Activated CD4-positive, alpha-beta T cell treated with anti-CD3 and anti-CD28 coated beads, Interleukin-2, amount 10 ng/mL, durations not matched to agents 7 days and 5 days (primary cell): ENCODE measurements at regions not wholly inside any gene's neighbourhood (a gene's known extent, or its start where the extent isn't known, plus 50 kb on each side); places are given as distances from the start of the nearest gene placed in this dataset.

Source experiments
- CTCF ChIA-PET: fragments of 350-600 bp; sonication (Branson Sonifier 250); formaldehyde crosslinking; loops from one replicate; lab custom pipeline; 2021; ENCODE audit warnings: antibody characterized with exemption; lab: Charles Lee
- POLR2A ChIA-PET: fragments of 350-600 bp; sonication (Branson Sonifier 250); formaldehyde crosslinking; loops from one replicate; lab custom pipeline; 2021; ENCODE audit warnings: antibody characterized with exemption; lab: Charles Lee
- DNase-seq: peaks from one replicate; pipeline ENCODE4 v3.0.0-alpha.2; 2020
- H3K27ac Mint-ChIP-seq: one replicate; pipeline ENCODE4 v1.8.0; 2021; ENCODE audit warnings: mild to moderate bottlenecking, moderate library complexity, mixed read lengths
- H3K27me3 Mint-ChIP-seq: one replicate; pipeline ENCODE4 v1.8.0; 2021; ENCODE audit warnings: mixed read lengths
- H3K36me3 Mint-ChIP-seq: one replicate; pipeline ENCODE4 v1.8.0; 2021; ENCODE audit warnings: low read depth, mixed read lengths
- H3K4me1 Mint-ChIP-seq: one replicate; pipeline ENCODE4 v1.8.0; 2021; ENCODE audit warnings: mixed read lengths
- H3K4me3 Mint-ChIP-seq: one replicate; pipeline ENCODE4 v1.8.0; 2021; ENCODE audit warnings: mild to moderate bottlenecking, moderate library complexity, mixed read lengths
- H3K9me3 Mint-ChIP-seq: one replicate; pipeline ENCODE4 v1.8.0; 2021; ENCODE audit warnings: mixed read lengths

DNA sequence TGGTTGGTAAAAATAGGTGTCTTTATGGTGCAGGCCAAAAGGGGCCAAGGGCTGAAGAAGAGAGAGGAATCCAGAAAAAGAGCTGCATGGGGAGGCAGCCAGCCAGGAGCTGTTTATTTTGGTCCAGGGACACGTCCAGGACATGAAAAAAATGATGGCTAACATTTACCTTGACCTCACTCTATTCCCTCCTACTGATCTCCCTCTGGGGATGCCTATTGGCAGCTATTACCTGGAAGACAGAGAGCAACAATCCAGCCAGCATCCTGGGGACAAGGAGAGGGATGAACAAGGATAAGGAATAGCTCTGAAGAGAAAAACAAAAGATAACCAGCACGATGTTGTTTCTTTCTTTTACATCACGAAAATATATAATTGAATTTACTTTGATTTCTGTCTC, 1599.6 kb downstream of the SLITRK5 start:
- Mint-ChIP-seq H3K4me3 (no peak overlapping the region), H3K4me1 (no peaks in the 10 kb centered on the region), H3K36me3 (no peaks in the 10 kb centered on the region), H3K9me3 (no peaks in the 10 kb centered on the region), H3K27ac (no peak overlapping the region), H3K27me3 (no peaks in the 10 kb centered on the region)
- POLR2A ChIA-PET, result no interaction called here
- CTCF ChIA-PET, result no interaction called here
- no peak for DNase-seq

GRCh38 chr13:89279374-89279773, 1608.2 kb downstream of the SLITRK5 start:
- ChIA-PET POLR2A (no interaction called here), CTCF (no interaction called here)
- no peak for DNase-seq
- peaks cover 4% of the 10 kb centered on the region for H3K9me3 Mint-ChIP-seq
- no peak overlapping the region for H3K4me3 Mint-ChIP-seq
- H3K27ac Mint-ChIP-seq, result no peak overlapping the region
- no peaks in the 10 kb centered on the region for H3K27me3 Mint-ChIP-seq
- no peaks in the 10 kb centered on the region for H3K4me1 Mint-ChIP-seq
- H3K36me3 Mint-ChIP-seq, result no peaks in the 10 kb centered on the region

DNA sequence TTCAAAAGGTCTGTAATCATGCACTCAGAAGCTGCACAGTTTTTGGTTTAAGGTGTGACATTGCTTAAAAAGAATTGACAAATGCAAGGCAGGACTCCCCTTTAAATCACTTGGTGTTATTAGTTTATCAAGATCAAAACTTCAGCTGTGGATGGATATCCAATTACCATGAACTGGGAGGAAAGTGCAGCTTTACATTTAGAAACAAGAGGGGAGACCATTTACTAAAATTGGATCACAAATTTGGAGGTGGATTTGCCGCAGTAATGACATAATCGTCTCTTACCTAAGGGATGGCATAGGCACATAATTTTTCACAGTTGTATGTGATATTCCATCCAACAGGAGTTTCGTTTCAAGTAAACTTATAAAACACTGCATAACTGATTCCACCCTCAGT, 1610.2 kb downstream of the SLITRK5 start:
- POLR2A ChIA-PET, result no interaction called here
- no peak for DNase-seq
- CTCF ChIA-PET, result interaction anchor here (0.6 kb wide), 1 partner anchor 796 kb away, joined by 3 read pairs; no protein-coding TSS in a partner anchor

GRCh38 chr13:89282241-89282640, 1611.1 kb downstream of the SLITRK5 start:
- no peak overlapping the region for H3K27ac Mint-ChIP-seq
- ChIA-PET POLR2A (no interaction called here), CTCF (no interaction called here)
- DNase-seq, result no peak
- no peaks in the 10 kb centered on the region for H3K27me3 Mint-ChIP-seq
- no peaks in the 10 kb centered on the region for H3K36me3 Mint-ChIP-seq
- H3K4me3 Mint-ChIP-seq, result no peak overlapping the region
- H3K4me1 Mint-ChIP-seq, result no peaks in the 10 kb centered on the region
- H3K9me3 Mint-ChIP-seq, result peaks cover 7% of the 10 kb centered on the region

More for the DNA sequence above, 1610.2 kb downstream of the SLITRK5 start:
- Mint-ChIP-seq H3K4me1 (no peaks in the 10 kb centered on the region), H3K4me3 (no peak overlapping the region), H3K9me3 (peaks cover 4% of the 10 kb centered on the region), H3K27ac (no peak overlapping the region), H3K36me3 (no peaks in the 10 kb centered on the region), H3K27me3 (no peaks in the 10 kb centered on the region)

GRCh38 chr13:89287381-89287780, 1616.2 kb downstream of the SLITRK5 start:
- no peaks in the 10 kb centered on the region for H3K36me3 Mint-ChIP-seq
- DNase-seq, result no peak
- CTCF ChIA-PET, result no interaction called here
- no peak overlapping the region for H3K27ac Mint-ChIP-seq
- POLR2A ChIA-PET, result no interaction called here
- H3K9me3 Mint-ChIP-seq, result peaks cover 16% of the 10 kb centered on the region
- H3K27me3 Mint-ChIP-seq, result no peaks in the 10 kb centered on the region
- H3K4me1 Mint-ChIP-seq, result no peaks in the 10 kb centered on the region
- no peak overlapping the region for H3K4me3 Mint-ChIP-seq

GRCh38 chr13:89294115-89294867, 1623.1 kb downstream of the SLITRK5 start:
- no peaks in the 10 kb centered on the region for H3K4me1 Mint-ChIP-seq
- no peak overlapping the region for H3K4me3 Mint-ChIP-seq
- H3K27me3 Mint-ChIP-seq, result no peaks in the 10 kb centered on the region
- no peaks in the 10 kb centered on the region for H3K36me3 Mint-ChIP-seq
- H3K27ac Mint-ChIP-seq, result no peak overlapping the region
- POLR2A ChIA-PET, result interaction anchor here (0.6 kb wide), 1 partner anchor 48 kb away, joined by 3 read pairs; no protein-coding TSS in a partner anchor
- CTCF ChIA-PET, result no interaction called here
- H3K9me3 Mint-ChIP-seq, result peaks cover 12% of the 10 kb centered on the region
- no peak for DNase-seq

GRCh38 chr13:89307278-89307677, 1636.1 kb downstream of the SLITRK5 start:
- Mint-ChIP-seq H3K4me3 (no peak overlapping the region), H3K27me3 (no peaks in the 10 kb centered on the region), H3K4me1 (no peaks in the 10 kb centered on the region), H3K27ac (no peak overlapping the region), H3K9me3 (no peaks in the 10 kb centered on the region), H3K36me3 (no peaks in the 10 kb centered on the region)
- no peak for DNase-seq
- ChIA-PET CTCF (no interaction called here), POLR2A (no interaction called here)

DNA sequence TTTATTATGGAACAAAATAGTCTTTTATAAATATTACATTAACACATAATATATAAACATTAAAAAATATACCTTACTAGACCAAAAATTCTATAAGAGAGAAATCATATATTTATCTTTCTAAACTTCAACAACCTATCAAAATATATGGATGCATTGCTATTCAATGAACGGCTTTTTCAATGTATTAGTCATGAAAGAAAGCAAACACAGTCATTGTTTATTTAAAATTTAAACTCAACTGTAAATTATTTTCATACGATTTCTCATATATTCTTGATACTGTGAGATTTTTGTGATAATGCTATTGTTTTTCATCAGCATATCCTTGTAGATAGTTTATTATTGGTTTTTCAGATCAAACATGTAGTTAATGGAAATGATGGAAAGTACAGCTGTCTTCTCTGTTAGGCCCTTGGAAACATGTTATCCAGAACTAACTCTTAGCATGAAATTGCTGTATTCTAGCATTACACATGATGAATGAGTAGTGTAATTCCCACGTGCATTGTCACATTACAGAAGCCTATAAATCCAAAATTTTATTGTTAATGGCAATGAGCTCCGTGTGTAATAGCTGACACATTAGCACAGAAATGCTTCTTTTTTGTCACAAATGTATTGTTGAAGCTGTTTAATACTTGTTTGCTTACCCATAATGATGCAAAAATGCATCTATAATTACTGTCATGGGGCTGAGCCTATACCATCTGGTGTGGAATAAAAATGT, 1639.9 kb downstream of the SLITRK5 start:
- no peak overlapping the region for H3K4me3 Mint-ChIP-seq
- no peaks in the 10 kb centered on the region for H3K27me3 Mint-ChIP-seq
- no peaks in the 10 kb centered on the region for H3K9me3 Mint-ChIP-seq
- no peak overlapping the region for H3K27ac Mint-ChIP-seq
- H3K4me1 Mint-ChIP-seq, result no peaks in the 10 kb centered on the region
- POLR2A ChIA-PET, result no interaction called here
- CTCF ChIA-PET, result no interaction called here
- no peaks in the 10 kb centered on the region for H3K36me3 Mint-ChIP-seq
- DNase-seq, result no peak

DNA sequence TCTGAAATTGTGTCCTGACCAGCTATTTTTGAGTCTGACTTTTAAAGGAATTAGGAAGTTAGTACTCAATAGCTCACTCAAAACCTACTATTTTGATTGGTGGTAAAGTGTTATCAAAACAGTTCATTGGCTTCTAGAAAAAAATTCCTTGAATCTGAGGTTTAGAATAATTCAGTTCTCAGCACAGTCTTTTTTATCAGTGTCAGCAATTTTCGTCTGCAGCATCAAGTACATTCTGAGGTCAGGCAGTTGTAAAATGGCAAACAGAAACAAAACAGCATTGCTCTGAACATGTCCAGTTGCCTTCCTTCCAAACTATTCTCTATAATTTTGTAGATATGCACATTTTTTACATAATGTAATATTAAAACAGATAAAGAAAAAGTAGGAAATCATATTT, 1644.1 kb downstream of the SLITRK5 start:
- no peaks in the 10 kb centered on the region for H3K27me3 Mint-ChIP-seq
- H3K36me3 Mint-ChIP-seq, result no peaks in the 10 kb centered on the region
- peaks cover 2% of the 10 kb centered on the region for H3K9me3 Mint-ChIP-seq
- no peak overlapping the region for H3K27ac Mint-ChIP-seq
- H3K4me3 Mint-ChIP-seq, result no peak overlapping the region
- DNase-seq, result no peak
- no peaks in the 10 kb centered on the region for H3K4me1 Mint-ChIP-seq
- ChIA-PET CTCF (no interaction called here), POLR2A (no interaction called here)

- CTCF ChIA-PET, result no interaction called here
- no peaks in the 10 kb centered on the region for H3K4me1 Mint-ChIP-seq
- DNase-seq, result no peak
Measured at GRCh38 chr13:89322466-89322865, 1651.3 kb downstream of the SLITRK5 start.

GRCh38 chr13:89324582-89324981, 1653.4 kb downstream of the SLITRK5 start:
- Mint-ChIP-seq H3K4me3 (no peak overlapping the region), H3K27me3 (no peaks in the 10 kb centered on the region)

More at GRCh38 chr13:89322466-89322865, 1651.3 kb downstream of the SLITRK5 start:
- POLR2A ChIA-PET, result no interaction called here
- H3K27me3 Mint-ChIP-seq, result no peaks in the 10 kb centered on the region
- H3K36me3 Mint-ChIP-seq, result no peaks in the 10 kb centered on the region
- no peak overlapping the region for H3K4me3 Mint-ChIP-seq
- peaks cover under 1% of the 10 kb centered on the region for H3K9me3 Mint-ChIP-seq
- no peak overlapping the region for H3K27ac Mint-ChIP-seq

GRCh38 chr13:89343165-89343564, 1672.0 kb downstream of the SLITRK5 start:
- Mint-ChIP-seq H3K4me1 (no peaks in the 10 kb centered on the region), H3K27ac (no peak overlapping the region), H3K4me3 (no peak overlapping the region), H3K36me3 (no peaks in the 10 kb centered on the region), H3K9me3 (no peaks in the 10 kb centered on the region), H3K27me3 (no peaks in the 10 kb centered on the region)
- DNase-seq, result no peak
- POLR2A ChIA-PET, result no interaction called here
- CTCF ChIA-PET, result no interaction called here

More at GRCh38 chr13:89324582-89324981, 1653.4 kb downstream of the SLITRK5 start:
- DNase-seq, result no peak
- no peak overlapping the region for H3K27ac Mint-ChIP-seq
- no peaks in the 10 kb centered on the region for H3K4me1 Mint-ChIP-seq
- H3K9me3 Mint-ChIP-seq, result peaks cover 2% of the 10 kb centered on the region
- ChIA-PET CTCF (no interaction called here), POLR2A (no interaction called here)
- no peaks in the 10 kb centered on the region for H3K36me3 Mint-ChIP-seq

DNA sequence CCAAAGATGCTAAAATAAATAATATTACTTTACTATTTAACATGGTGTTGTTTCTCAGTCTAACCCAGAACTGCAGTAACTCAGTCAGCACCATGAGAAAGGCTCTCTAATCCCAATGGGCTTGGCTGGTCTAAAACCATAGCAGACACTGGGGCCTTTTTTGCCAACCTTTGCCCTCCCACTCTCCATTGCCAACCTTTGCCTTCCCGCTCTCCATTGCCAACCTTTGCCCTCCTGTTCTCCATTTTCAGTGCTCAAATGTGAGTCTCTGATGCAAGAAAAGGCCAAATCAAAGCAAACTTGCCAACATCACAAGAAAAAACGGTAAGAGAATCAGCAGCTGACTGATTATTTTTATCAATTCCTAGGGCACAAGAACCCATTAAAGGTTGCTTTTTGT, 1681.2 kb downstream of the SLITRK5 start:
- H3K9me3 Mint-ChIP-seq, result no peaks in the 10 kb centered on the region
- H3K36me3 Mint-ChIP-seq, result no peaks in the 10 kb centered on the region
- ChIA-PET CTCF (no interaction called here), POLR2A (no interaction called here)
- DNase-seq, result no peak
- H3K27me3 Mint-ChIP-seq, result no peaks in the 10 kb centered on the region
- H3K4me3 Mint-ChIP-seq, result no peak overlapping the region
- no peaks in the 10 kb centered on the region for H3K4me1 Mint-ChIP-seq
- H3K27ac Mint-ChIP-seq, result no peak overlapping the region
